Esophagus muscularis mucosa (tissue), 4 donors: ENCODE measurements at regions not wholly inside any gene's neighbourhood (a gene's known extent, or its start where the extent isn't known, plus 50 kb on each side); places are given as distances from the start of the nearest gene placed in this dataset.

Source experiments
- EP300 ChIP-seq: sonication (generic); formaldehyde crosslinking; IDR thresholded peaks from one replicate; pipeline ENCODE4 v1.6.1; 2017; ENCODE audit warnings: antibody characterized with exemption
- POLR2A ChIP-seq: fragments of 450-650 bp; IDR thresholded peaks from one replicate; pipeline ENCODE4 v1.6.1; 2017; ENCODE audit warnings: antibody characterized with exemption, moderate library complexity, mild to moderate bottlenecking, low read depth
- TF ChIP-seq, protein P1 (sequence below), 3 experiments: fragments of 200-600 bp in 2 of 3; fragments of 450-650 bp in 1 of 3; sonication (generic) in 2 of 3; IDR thresholded peaks; one replicate each; pipeline ENCODE4 v1.5.1; 2017 to 2019; ENCODE audit warnings: antibody characterized with exemption in 3 of 3, mild to moderate bottlenecking in 2 of 3, moderate library complexity in 1 of 3

DNA sequence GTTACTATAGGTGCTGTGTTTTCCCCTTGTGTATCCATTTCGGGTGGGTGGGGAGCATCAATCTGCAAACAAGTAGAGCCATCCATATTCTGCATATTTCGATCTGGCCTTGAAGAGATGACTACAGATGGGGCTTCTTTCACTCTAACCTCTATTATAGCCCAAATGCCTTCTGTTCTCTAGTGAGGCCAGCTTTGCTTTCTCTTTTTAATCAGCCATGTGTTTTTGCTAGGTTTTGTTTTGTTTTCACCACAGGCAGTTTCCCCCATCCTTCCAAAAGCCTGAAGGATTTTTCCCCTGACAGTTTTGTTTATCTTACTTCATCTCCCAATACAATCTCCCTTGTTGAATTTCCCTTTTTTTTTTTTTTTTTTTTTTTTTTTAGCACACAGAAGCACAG lies 224.1 kb downstream of the BTG1 start:
- TF ChIP-seq, protein P1, sequence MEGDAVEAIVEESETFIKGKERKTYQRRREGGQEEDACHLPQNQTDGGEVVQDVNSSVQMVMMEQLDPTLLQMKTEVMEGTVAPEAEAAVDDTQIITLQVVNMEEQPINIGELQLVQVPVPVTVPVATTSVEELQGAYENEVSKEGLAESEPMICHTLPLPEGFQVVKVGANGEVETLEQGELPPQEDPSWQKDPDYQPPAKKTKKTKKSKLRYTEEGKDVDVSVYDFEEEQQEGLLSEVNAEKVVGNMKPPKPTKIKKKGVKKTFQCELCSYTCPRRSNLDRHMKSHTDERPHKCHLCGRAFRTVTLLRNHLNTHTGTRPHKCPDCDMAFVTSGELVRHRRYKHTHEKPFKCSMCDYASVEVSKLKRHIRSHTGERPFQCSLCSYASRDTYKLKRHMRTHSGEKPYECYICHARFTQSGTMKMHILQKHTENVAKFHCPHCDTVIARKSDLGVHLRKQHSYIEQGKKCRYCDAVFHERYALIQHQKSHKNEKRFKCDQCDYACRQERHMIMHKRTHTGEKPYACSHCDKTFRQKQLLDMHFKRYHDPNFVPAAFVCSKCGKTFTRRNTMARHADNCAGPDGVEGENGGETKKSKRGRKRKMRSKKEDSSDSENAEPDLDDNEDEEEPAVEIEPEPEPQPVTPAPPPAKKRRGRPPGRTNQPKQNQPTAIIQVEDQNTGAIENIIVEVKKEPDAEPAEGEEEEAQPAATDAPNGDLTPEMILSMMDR (IDR thresholded peaks at IDR 0.05): no peak
- no peak for TF ChIP-seq POLR2A
- TF ChIP-seq EP300: no peak
